HG03103 (cell line): ENCODE measurements at regions not wholly inside any gene's neighbourhood (a gene's known extent, or its start where the extent isn't known, plus 50 kb on each side); places are given as distances from the start of the nearest gene placed in this dataset.

ENCODE experiments used
- ATAC-seq: cut with Tn5 transposase; IDR thresholded peaks from one replicate; pipeline ENCODE4 v1.9.1; 2021; ENCODE audit warnings: low read depth; ENCODE audit not compliant: unreplicated experiment

GRCh38 chr2:236516708-236517107 is 52.9 kb upstream of the ACKR3 start:
- no peak for ATAC-seq

DNA sequence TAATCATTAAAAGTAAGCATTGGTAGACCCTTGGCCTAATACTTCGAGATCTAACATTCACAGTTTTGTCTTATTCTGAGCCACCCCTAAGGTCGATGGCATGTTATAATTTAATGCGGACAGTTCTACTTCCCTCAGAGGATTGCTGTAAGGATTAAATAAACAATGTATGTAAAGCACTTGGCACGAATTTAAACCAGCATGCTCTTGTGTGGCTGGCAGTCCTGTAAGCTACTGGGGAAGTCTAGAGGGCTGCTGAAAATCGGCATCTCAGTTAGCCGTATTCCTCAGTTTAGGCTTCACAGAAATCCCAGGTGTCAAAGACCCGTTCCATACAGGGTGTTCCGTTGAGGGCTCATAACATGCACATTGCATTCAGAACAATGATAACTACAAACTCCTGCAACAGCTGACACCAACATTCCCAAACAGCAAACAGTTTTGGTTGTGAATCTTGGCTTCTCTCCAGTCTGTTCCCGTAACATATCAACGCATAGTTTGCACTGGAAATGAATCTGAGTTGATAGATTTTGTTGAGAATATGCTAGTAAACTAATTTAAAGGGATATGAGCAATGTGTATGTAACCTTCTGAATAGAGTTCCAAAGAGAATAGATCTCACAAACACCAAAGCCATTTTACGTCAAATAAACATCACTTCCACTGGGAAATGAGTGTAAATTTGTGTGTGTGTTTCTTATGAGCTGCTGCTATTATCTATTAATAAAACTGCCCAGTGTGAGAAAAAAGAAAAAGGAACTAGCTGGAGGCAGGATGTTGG is 52.2 kb upstream of the ACKR3 start:
- no peak for ATAC-seq
